Fibroblast of villous mesenchyme (primary cell): ENCODE measurements at regions not wholly inside any gene's neighbourhood (a gene's known extent, or its start where the extent isn't known, plus 50 kb on each side); places are given as distances from the start of the nearest gene placed in this dataset.

ENCODE experiments used
- DNase-seq: peaks from one replicate; pipeline ENCODE4 v3.0.0-alpha.2; 2010; ENCODE audit warnings: low read depth
- H3K4me3 ChIP-seq: 2 replicates; pipeline ENCODE4 v1.5.1; 2011; ENCODE audit warnings: low read depth, mild to moderate bottlenecking, low read length
- CTCF ChIP-seq: IDR thresholded peaks from 2 replicates; pipeline ENCODE4 v1.5.1; 2012; ENCODE audit warnings: low read depth, mild to moderate bottlenecking, low read length; ENCODE audit not compliant: insufficient read depth

- DNase-seq, result no peak
- no peak overlapping the region for H3K4me3 ChIP-seq
- no peak for TF ChIP-seq CTCF
Observed at GRCh38 chr3:4233488-4233887, 69.7 kb upstream of the SETMAR start.

- TF ChIP-seq CTCF, result no peak
- DNase-seq, result no peak
- H3K4me3 ChIP-seq, result no peak overlapping the region
Observed at GRCh38 chr3:4234889-4235288, 68.3 kb upstream of the SETMAR start.

- DNase-seq, result no peak
- H3K4me3 ChIP-seq, result no peak overlapping the region
- no peak for TF ChIP-seq CTCF
Observed at GRCh38 chr3:4235690-4236089, 67.5 kb upstream of the SETMAR start.

- no peak overlapping the region for H3K4me3 ChIP-seq
- TF ChIP-seq CTCF, result no peak
- DNase-seq, result no peak
Observed at GRCh38 chr3:4241595-4242170, 61.5 kb upstream of the SETMAR start.

- no peak for DNase-seq
- no peak for TF ChIP-seq CTCF
- no peak overlapping the region for H3K4me3 ChIP-seq
Observed at GRCh38 chr3:4245671-4246070, 57.5 kb upstream of the SETMAR start.

- DNase-seq, result no peak
- no peak for TF ChIP-seq CTCF
- no peak overlapping the region for H3K4me3 ChIP-seq
Observed at GRCh38 chr3:4247391-4247790, 55.8 kb upstream of the SETMAR start.

- no peak for DNase-seq
- no peak for TF ChIP-seq CTCF
- H3K4me3 ChIP-seq, result no peak overlapping the region
Observed at GRCh38 chr3:4250064-4250463, 53.1 kb upstream of the SETMAR start.
